ENCODE measurements at regions not wholly inside any gene's neighbourhood (a gene's known extent, or its start where the extent isn't known, plus 50 kb on each side); places are given as distances from the start of the nearest gene placed in this dataset.

DNA sequence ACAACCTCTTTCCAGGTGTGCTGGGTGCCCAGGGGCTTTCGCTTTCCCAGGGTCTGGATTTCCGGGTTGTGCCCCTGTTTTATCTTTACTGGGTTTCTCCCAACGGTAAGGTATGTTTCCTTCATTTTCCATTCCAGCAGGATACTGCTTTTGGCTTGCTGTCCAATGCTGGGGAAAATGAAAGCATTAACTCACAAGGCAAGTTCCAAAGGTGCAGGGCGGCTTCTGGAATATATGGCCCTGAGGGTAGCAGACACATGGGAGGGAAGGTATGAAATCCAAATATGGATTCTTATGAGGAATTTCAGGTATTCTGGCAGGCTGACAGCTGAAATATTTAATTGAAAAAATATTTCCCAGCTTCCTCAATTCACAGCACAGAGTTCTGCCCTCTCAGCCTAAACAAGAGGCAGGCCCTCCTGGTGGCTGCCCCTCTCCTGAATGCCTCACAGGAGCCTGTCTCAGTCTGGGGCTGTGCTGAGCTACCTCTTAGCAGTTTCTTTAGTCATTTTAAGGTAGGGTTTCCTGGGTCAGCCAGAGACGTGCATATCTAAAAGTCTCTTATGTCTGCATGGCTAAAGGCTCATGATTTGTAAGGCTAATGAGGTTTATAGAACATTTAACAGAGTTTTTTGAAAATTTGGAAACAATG, 318.6 kb upstream of the B3GAT1 start:
- TF ChIP-seq, protein P1, sequence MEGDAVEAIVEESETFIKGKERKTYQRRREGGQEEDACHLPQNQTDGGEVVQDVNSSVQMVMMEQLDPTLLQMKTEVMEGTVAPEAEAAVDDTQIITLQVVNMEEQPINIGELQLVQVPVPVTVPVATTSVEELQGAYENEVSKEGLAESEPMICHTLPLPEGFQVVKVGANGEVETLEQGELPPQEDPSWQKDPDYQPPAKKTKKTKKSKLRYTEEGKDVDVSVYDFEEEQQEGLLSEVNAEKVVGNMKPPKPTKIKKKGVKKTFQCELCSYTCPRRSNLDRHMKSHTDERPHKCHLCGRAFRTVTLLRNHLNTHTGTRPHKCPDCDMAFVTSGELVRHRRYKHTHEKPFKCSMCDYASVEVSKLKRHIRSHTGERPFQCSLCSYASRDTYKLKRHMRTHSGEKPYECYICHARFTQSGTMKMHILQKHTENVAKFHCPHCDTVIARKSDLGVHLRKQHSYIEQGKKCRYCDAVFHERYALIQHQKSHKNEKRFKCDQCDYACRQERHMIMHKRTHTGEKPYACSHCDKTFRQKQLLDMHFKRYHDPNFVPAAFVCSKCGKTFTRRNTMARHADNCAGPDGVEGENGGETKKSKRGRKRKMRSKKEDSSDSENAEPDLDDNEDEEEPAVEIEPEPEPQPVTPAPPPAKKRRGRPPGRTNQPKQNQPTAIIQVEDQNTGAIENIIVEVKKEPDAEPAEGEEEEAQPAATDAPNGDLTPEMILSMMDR (conservative IDR thresholded peaks at IDR 0.05; ENCODE audit: low read length) = no peak
- TF ChIP-seq EZH2phosphoT487 (IDR thresholded peaks at IDR 0.05; ENCODE audit: borderline replicate concordance) = no peak

Measured in Loucy (cell line).